Right lobe of liver (tissue), 6 donors: ENCODE measurements at regions not wholly inside any gene's neighbourhood (a gene's known extent, or its start where the extent isn't known, plus 50 kb on each side); places are given as distances from the start of the nearest gene placed in this dataset.
"Not testable (repeated sequence)": the region's sequence is repeated elsewhere in the genome, so short reads cannot be mapped to it uniquely, and the experiment has no call there.

Experiments
- ATAC-seq, 4 donors: fragments of 200-7000 bp; cut with Tn5 transposase; one replicate each; pipeline ENCODE4 v1.9.1; 2020; ENCODE audit warnings: mild to moderate bottlenecking in 4 of 4, moderate library complexity in 4 of 4
- DNase-seq, 3 donors: peaks; one replicate each; pipeline ENCODE4 v3.0.0-alpha.2; 2020
- H3K27ac ChIP-seq, 3 donors: fragments of 200-600 bp; one replicate each; pipeline ENCODE4 v1.8.0; 2022
- H3K27me3 ChIP-seq, 2 donors: fragments of 200-600 bp; one replicate each; pipeline ENCODE4 v1.8.0; 2022
- H3K36me3 ChIP-seq, 4 donors: fragments of 200-600 bp; sonication (generic) in 1 of 4; one replicate each; pipeline versions ENCODE4 v1.5.1 to v1.8.0; 2017 to 2022; ENCODE audit warnings: control low read depth in 1 of 4
- H3K4me1 ChIP-seq, 4 donors: fragments of 200-600 bp; sonication (generic) in 1 of 4; one replicate each; pipeline versions ENCODE4 v1.5.1 to v1.8.0; 2017 to 2022; ENCODE audit warnings: control low read depth in 1 of 4
- H3K4me3 ChIP-seq, 3 donors: fragments of 200-600 bp; one replicate each; pipeline ENCODE4 v1.8.0; 2022
- H3K9me3 ChIP-seq, 4 donors: fragments of 200-600 bp; sonication (generic) in 1 of 4; one replicate each; pipeline versions ENCODE4 v1.5.1 to v1.8.0; 2017 to 2022; ENCODE audit warnings: control low read depth in 1 of 4
- CTCF ChIP-seq, 4 donors: fragments of 200-600 bp in 3 of 4; fragments of 450-650 bp in 1 of 4; IDR thresholded peaks; one replicate each; pipeline versions ENCODE4 v1.5.1 to v1.8.0; 2016 to 2022; ENCODE audit warnings: antibody characterized with exemption in 4 of 4, mild to moderate bottlenecking in 2 of 4
- POLR2A ChIP-seq: fragments of 450-650 bp; IDR thresholded peaks from one replicate; pipeline ENCODE4 v1.6.1; 2017; ENCODE audit warnings: antibody characterized with exemption, mild to moderate bottlenecking
- WGBS: methylation state at CpG from one replicate; pipeline ENCODE4 v1.1.6; 2018; ENCODE audit warnings: low coverage, low lambda C conversion rate; ENCODE audit not compliant: insufficient coverage; ENCODE audit errors: missing lambda C conversion rate; 5-methylcytosine and 5-hydroxymethylcytosine counted together
- intact Hi-C, 2 donors: fragments of 100-400 bp; cut with DNase I; formaldehyde crosslinking; loops; one replicate each; pipeline versions ENCODE4 v1.11.2 to v1.14.1; 2022
- donor health status: DM: no; HTN: yes; CAD: no.
- donor health status: DM: no; HTN: no; CAD: no.
- donor health status: DM: no; HTN: no; CAD: no.
- donor health status: DM: no; HTN: yes; CAD: no.
- donor health status: DM: no; HTN: yes; CAD: no.

DNA sequence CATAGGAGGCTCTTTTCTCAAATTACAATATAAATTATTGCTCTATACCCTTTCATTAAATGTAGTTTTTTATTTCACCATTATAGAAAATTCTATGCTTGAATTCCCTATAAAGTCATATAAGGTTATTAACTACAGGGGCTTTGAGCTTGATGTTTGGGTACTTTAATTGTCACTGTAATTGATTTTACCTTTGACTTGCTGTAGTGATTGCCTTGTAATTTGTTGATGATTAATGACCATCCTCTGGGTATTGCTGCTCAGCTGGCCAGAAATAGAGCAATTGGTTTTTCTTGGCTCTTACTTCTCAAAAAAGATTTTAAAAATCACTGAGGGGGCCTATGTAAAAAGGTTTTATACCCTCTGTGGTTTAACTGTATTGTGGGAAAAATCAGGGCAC lies 1186.0 kb downstream of the KHDRBS2 start:
- Histone ChIP-seq H3K9me3 (no peaks in the 10 kb centered on the region), H3K36me3 (no peaks in the 10 kb centered on the region), H3K27me3 (no peaks in the 10 kb centered on the region), H3K4me3 (no peak overlapping the region), H3K27ac (no peak overlapping the region), H3K4me1 (no peaks in the 10 kb centered on the region)
- intact Hi-C loops: no loop called here
- ATAC-seq (no peak), DNase-seq (no peak)
- no peak for TF ChIP-seq CTCF (IDR thresholded peaks at IDR 0.05)

GRCh38 chr6:61099561-61099960 lies 1186.5 kb downstream of the KHDRBS2 start:
- H3K36me3 ChIP-seq, ATAC-seq, DNase-seq, intact Hi-C loops, H3K9me3 ChIP-seq, H3K4me3 ChIP-seq, H3K27me3 ChIP-seq, H3K27ac ChIP-seq, H3K4me1 ChIP-seq: not testable (repeated sequence)
- WGBS: 71% methylated on average over 1 of the region's 1 CpG

DNA sequence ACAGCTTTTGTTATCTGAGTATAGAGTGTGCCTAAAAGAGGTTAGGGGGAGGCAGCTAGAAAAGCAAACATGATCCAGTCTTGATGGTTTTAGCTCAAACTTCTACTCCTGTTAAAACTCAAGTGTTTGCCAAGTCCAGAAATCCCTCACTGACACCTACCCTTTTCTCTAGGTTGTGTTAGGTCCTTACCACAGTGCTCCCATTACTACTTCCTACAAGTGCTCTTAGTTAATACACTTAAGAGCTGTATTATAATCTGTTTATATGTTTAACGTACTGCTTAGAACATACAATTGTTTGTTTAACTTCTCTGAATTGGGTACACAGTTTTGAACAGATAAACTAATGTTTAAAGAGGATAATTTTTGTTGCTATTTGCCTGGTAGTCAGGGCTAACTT lies 1198.0 kb downstream of the KHDRBS2 start:
- WGBS: 32% methylated on average over 1 of the region's 1 CpG
- H3K27ac ChIP-seq, H3K27me3 ChIP-seq, DNase-seq, H3K4me1 ChIP-seq, H3K4me3 ChIP-seq, ATAC-seq, H3K9me3 ChIP-seq, intact Hi-C loops, H3K36me3 ChIP-seq: not testable (repeated sequence)

GRCh38 chr6:61044011-61044410 lies 1242.0 kb downstream of the KHDRBS2 start:
- peak in 1 of 4 donors; percentile 17 for ATAC-seq
- no peak overlapping the region for H3K4me3 ChIP-seq
- no peak overlapping the region for H3K27ac ChIP-seq
- H3K9me3 ChIP-seq: no peaks in the 10 kb centered on the region
- WGBS: no CpG with 5 or more reads among the region's 3 CpGs
- no peak for DNase-seq
- no peaks in the 10 kb centered on the region for H3K27me3 ChIP-seq
- TF ChIP-seq CTCF (IDR thresholded peaks at IDR 0.05) (no peak), POLR2A (no peak)
- no peaks in the 10 kb centered on the region for H3K36me3 ChIP-seq
- intact Hi-C loops: no loop called here
- H3K4me1 ChIP-seq: no peaks in the 10 kb centered on the region
